Neural cell (in vitro differentiated cells): ENCODE measurements at regions not wholly inside any gene's neighbourhood (a gene's known extent, or its start where the extent isn't known, plus 50 kb on each side); places are given as distances from the start of the nearest gene placed in this dataset.

Experiments
- EZH2 ChIP-seq: fragments of 200-600, 300-800 bp; shearing (Covaris generic), sonication (generic); IDR thresholded peaks from 2 replicates; pipeline ENCODE4 v1.6.1; 2014; ENCODE audit warnings: antibody characterized with exemption, low read length, borderline replicate concordance, mild to moderate bottlenecking; ENCODE audit not compliant: insufficient read depth, poor library complexity, severe bottlenecking
- TF ChIP-seq, protein P1 (sequence below): fragments of 450-650 bp; IDR thresholded peaks from 2 replicates; pipeline ENCODE4 v1.5.1; 2014; ENCODE audit warnings: antibody characterized with exemption, mild to moderate bottlenecking, moderate library complexity; ENCODE audit not compliant: poor library complexity, severe bottlenecking

DNA sequence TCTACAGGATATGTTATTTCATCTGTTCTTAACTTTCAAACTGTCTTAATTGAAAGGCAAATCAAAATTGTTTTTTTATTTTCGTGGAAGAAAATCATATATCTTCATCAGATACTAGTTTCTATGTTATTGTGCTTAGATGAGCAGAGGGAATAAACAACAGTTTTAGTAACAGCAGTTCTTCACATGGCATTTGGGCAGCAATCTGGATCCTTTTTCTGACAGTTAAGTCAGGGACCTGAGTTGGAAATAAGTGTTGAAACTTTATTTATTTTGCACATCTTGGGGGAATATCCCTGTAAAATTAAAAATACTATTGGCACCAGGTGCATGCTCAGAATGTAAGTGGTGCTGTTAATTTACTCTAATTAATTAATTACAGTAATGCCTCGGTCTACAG lies 296.3 kb downstream of the GPAM start:
- TF ChIP-seq, protein P1, sequence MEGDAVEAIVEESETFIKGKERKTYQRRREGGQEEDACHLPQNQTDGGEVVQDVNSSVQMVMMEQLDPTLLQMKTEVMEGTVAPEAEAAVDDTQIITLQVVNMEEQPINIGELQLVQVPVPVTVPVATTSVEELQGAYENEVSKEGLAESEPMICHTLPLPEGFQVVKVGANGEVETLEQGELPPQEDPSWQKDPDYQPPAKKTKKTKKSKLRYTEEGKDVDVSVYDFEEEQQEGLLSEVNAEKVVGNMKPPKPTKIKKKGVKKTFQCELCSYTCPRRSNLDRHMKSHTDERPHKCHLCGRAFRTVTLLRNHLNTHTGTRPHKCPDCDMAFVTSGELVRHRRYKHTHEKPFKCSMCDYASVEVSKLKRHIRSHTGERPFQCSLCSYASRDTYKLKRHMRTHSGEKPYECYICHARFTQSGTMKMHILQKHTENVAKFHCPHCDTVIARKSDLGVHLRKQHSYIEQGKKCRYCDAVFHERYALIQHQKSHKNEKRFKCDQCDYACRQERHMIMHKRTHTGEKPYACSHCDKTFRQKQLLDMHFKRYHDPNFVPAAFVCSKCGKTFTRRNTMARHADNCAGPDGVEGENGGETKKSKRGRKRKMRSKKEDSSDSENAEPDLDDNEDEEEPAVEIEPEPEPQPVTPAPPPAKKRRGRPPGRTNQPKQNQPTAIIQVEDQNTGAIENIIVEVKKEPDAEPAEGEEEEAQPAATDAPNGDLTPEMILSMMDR = no peak
- TF ChIP-seq EZH2 = no peak
